NCI-H526 (cell line): ENCODE measurements at regions not wholly inside any gene's neighbourhood (a gene's known extent, or its start where the extent isn't known, plus 50 kb on each side); places are given as distances from the start of the nearest gene placed in this dataset.
"Not testable (repeated sequence)": the region's sequence is repeated elsewhere in the genome, so short reads cannot be mapped to it uniquely, and the experiment has no call there.

ENCODE experiments used
- DNase-seq, 2 experiments: peaks; one replicate each; lab custom pipeline; 2025; lab: John Stamatoyannopoulos, UW

GRCh38 chr5:40223884-40224402 is 455.8 kb upstream of the PTGER4 start:
- no peak for DNase-seq

GRCh38 chr5:40221796-40222195 is 457.9 kb upstream of the PTGER4 start:
- DNase-seq, result no peak

GRCh38 chr5:40221255-40221654 is 458.5 kb upstream of the PTGER4 start:
- DNase-seq, result no peak

- no peak for DNase-seq
Observed at GRCh38 chr5:40220260-40220659, 459.5 kb upstream of the PTGER4 start.

GRCh38 chr5:40217553-40217952 is 462.2 kb upstream of the PTGER4 start:
- DNase-seq, result no peak

GRCh38 chr5:40210694-40211093 is 469.0 kb upstream of the PTGER4 start:
- DNase-seq, result no peak

- DNase-seq, result no peak
Observed at GRCh38 chr5:40206030-40206429, 473.7 kb upstream of the PTGER4 start.

GRCh38 chr5:40204144-40204543 is 475.6 kb upstream of the PTGER4 start:
- no peak for DNase-seq

GRCh38 chr5:40202814-40203440 is 476.8 kb upstream of the PTGER4 start:
- no peak for DNase-seq

GRCh38 chr5:40198736-40199135 is 481.0 kb upstream of the PTGER4 start:
- no peak for DNase-seq

- not testable (repeated sequence) for DNase-seq
Observed at GRCh38 chr5:40195574-40195973, 484.1 kb upstream of the PTGER4 start.

- no peak for DNase-seq
Observed at GRCh38 chr5:40191150-40191549, 488.6 kb upstream of the PTGER4 start.

- DNase-seq, result no peak
Observed at GRCh38 chr5:40172721-40173120, 507.0 kb upstream of the PTGER4 start.

GRCh38 chr5:40171971-40172370 is 507.7 kb upstream of the PTGER4 start:
- DNase-seq, result no peak

GRCh38 chr5:40167283-40167682 is 512.4 kb upstream of the PTGER4 start:
- no peak for DNase-seq

- DNase-seq, result no peak
Observed at GRCh38 chr5:40166802-40167201, 512.9 kb upstream of the PTGER4 start.

GRCh38 chr5:40165789-40166728 is 513.7 kb upstream of the PTGER4 start:
- DNase-seq, result no peak

GRCh38 chr5:40165106-40165788 is 514.5 kb upstream of the PTGER4 start:
- no peak for DNase-seq

GRCh38 chr5:40160435-40160834 is 519.3 kb upstream of the PTGER4 start:
- DNase-seq, result no peak

GRCh38 chr5:40154194-40154593 is 525.5 kb upstream of the PTGER4 start:
- no peak for DNase-seq

GRCh38 chr5:40150896-40151295 is 528.8 kb upstream of the PTGER4 start:
- no peak for DNase-seq

- DNase-seq, result no peak
Observed at GRCh38 chr5:40141896-40142295, 537.8 kb upstream of the PTGER4 start.

- no peak for DNase-seq
Observed at GRCh38 chr5:40141418-40141817, 538.3 kb upstream of the PTGER4 start.
